ENCODE measurements at regions not wholly inside any gene's neighbourhood (a gene's known extent, or its start where the extent isn't known, plus 50 kb on each side); places are given as distances from the start of the nearest gene placed in this dataset.

GRCh38 chr10:64101606-64102263 is 580.5 kb downstream of the REEP3 start:
- Histone ChIP-seq H3K4me3 (no peak overlapping the region), H3K27ac (no peak overlapping the region), H3K9me3 (no peaks in the 10 kb centered on the region), H3K36me3 (no peaks in the 10 kb centered on the region), H3K27me3 (no peaks in the 10 kb centered on the region), H3K4me1 (ENCODE audit: insufficient read depth) (peaks cover 2% of the 10 kb centered on the region)
- intact Hi-C loops (cut with DNase I) = no loop called here
- 60 to 72% (median 71%) methylated on average over 3 of the region's 3 CpGs for WGBS, 3 donors
- no peak for TF ChIP-seq POLR2A (IDR thresholded peaks at IDR 0.05)
- TF ChIP-seq CTCF (IDR thresholded peaks at IDR 0.05) = no peak
- TF ChIP-seq EP300 (IDR thresholded peaks at IDR 0.05) = no peak
- no peak for DNase-seq

GRCh38 chr10:64102264-64102633 is 581.0 kb downstream of the REEP3 start:
- 94 to 100% (median 97%) methylated on average over 1 of the region's 1 CpG for WGBS, 3 donors
- DNase-seq = no peak

GRCh38 chr10:64102916-64103315 is 581.7 kb downstream of the REEP3 start:
- H3K27me3 ChIP-seq = no peaks in the 10 kb centered on the region
- TF ChIP-seq POLR2A (IDR thresholded peaks at IDR 0.05) (no peak), EP300 (IDR thresholded peaks at IDR 0.05) (no peak), CTCF (IDR thresholded peaks at IDR 0.05) (no peak)
- no peak for DNase-seq
- intact Hi-C loops (cut with DNase I) = no loop called here
- WGBS, 3 donors = 90 to 93% (median 93%) methylated on average over 2 of the region's 2 CpGs
- no peak overlapping the region for H3K4me3 ChIP-seq
- no peak overlapping the region for H3K27ac ChIP-seq
- no peaks in the 10 kb centered on the region for H3K9me3 ChIP-seq
- H3K36me3 ChIP-seq = no peaks in the 10 kb centered on the region
- H3K4me1 ChIP-seq (ENCODE audit: insufficient read depth) = peaks cover 2% of the 10 kb centered on the region

More at GRCh38 chr10:64102264-64102633, 581.0 kb downstream of the REEP3 start:
- no peaks in the 10 kb centered on the region for H3K27me3 ChIP-seq
- no peak for TF ChIP-seq POLR2A (IDR thresholded peaks at IDR 0.05)
- TF ChIP-seq CTCF (IDR thresholded peaks at IDR 0.05) = no peak
- TF ChIP-seq EP300 (IDR thresholded peaks at IDR 0.05) = no peak
- no peaks in the 10 kb centered on the region for H3K9me3 ChIP-seq
- intact Hi-C loops (cut with DNase I) = no loop called here
- H3K36me3 ChIP-seq = no peaks in the 10 kb centered on the region
- no peak overlapping the region for H3K27ac ChIP-seq
- H3K4me1 ChIP-seq (ENCODE audit: insufficient read depth) = peaks cover 2% of the 10 kb centered on the region
- no peak overlapping the region for H3K4me3 ChIP-seq

DNA sequence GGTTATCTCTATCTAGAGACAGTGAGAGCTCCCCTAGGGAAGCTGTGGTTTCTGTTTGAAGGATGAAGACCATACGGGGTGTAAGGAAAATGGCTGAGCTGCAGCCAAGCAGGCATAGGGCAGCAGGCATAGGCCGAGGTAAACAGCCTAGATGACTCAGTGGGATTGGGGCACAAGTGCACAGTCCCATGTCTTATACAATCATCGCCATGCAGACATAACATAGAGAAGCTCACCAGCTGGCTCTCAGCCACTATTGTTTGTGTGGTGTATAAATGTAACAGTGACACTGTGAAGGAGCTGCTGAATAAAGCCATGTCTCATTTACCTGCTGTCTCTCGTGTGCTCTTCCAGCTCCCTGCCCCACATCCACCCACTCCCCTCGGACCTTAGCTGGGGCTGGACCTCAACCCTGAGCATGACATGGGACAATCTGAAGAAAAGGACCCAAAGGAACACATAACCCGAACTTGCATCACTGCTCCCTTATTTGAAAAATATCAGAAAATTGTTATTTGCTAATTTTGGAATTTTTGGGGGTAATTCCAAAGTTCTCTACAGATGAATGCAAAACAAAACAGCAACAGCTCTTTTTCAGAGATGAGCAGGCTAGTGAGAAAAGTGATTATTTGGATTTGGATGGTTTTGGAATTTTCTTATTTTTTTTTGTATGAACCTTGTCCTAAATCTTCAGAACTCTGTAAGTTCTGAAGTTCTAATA is 582.7 kb downstream of the REEP3 start:
- H3K36me3 ChIP-seq = no peaks in the 10 kb centered on the region
- no peaks in the 10 kb centered on the region for H3K9me3 ChIP-seq
- TF ChIP-seq POLR2A (IDR thresholded peaks at IDR 0.05) (no peak), CTCF (IDR thresholded peaks at IDR 0.05) (no peak), EP300 (IDR thresholded peaks at IDR 0.05) (no peak)
- DNase-seq = no peak
- H3K27me3 ChIP-seq = no peaks in the 10 kb centered on the region
- peaks cover 2% of the 10 kb centered on the region for H3K4me1 ChIP-seq (ENCODE audit: insufficient read depth)
- intact Hi-C loops (cut with DNase I) = no loop called here
- H3K27ac ChIP-seq = no peak overlapping the region
- WGBS, 3 donors = 41 to 58% (median 44%) methylated on average over 6 of the region's 6 CpGs
- H3K4me3 ChIP-seq = no peak overlapping the region
